ENCODE measurements at regions not wholly inside any gene's neighbourhood (a gene's known extent, or its start where the extent isn't known, plus 50 kb on each side); places are given as distances from the start of the nearest gene placed in this dataset.
"Not testable (repeated sequence)": the region's sequence is repeated elsewhere in the genome, so short reads cannot be mapped to it uniquely, and the experiment has no call there.

- no peak for DNase-seq (ENCODE audit: low spot score)
Measured at GRCh38 chr12:4191642-4192041, 81.9 kb upstream of the CCND2 start.

GRCh38 chr12:4191149-4191548 is 82.4 kb upstream of the CCND2 start:
- no peak for DNase-seq (ENCODE audit: low spot score)

DNA sequence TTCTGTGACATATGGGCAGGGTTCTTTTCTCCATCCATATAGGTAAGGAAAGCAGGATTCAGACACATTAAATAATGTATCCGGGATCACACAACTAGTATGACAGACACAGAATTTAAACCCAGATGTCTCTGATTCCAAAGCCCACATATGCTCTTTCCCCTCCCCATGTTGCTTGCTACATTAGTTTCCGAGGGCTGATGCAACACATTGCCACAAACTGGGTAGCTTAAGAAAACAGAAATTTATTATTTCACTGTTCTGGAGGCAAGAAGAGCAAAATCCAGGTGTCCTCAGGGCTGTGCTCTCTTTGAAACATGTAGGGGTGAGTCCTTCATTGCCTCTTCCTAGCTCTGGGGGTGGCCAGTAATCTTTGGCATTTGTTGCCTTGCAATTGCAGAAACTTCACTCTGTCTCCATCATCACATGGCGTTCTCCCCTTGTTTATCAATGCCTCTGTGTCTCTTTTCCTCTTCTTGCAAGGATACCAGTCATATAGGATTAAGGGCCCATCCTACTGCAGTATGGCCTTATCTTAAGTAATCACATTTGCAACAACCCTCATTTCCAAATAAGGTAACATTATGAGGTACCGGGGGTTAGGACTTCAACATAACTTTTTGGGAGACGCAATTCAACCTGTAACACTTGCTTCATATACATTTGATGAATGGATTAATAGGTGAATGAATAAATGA is 83.0 kb upstream of the CCND2 start:
- DNase-seq (ENCODE audit: low spot score): no peak

- DNase-seq (ENCODE audit: low spot score): no peak
Measured at GRCh38 chr12:4189721-4190120, 83.8 kb upstream of the CCND2 start.

DNA sequence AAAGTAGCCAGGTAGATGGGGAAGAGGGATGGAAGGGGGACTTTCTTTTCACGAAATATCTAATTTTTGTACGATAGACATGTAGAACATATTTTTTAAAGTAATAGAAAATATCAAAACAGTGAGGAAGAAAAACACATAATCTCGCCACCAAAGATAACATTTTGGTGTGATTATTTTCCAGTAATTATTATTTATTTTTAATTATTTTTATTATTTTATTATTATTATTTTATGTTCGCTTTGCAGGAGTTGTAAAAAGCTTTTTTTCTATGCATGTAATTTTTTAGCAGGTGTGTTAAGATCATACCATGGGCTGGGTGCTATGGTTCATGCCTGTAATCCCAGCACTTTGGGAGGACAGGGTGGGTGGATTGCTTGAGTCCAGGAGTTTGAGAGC is 85.6 kb upstream of the CCND2 start:
- no peak for DNase-seq (ENCODE audit: low spot score)

DNA sequence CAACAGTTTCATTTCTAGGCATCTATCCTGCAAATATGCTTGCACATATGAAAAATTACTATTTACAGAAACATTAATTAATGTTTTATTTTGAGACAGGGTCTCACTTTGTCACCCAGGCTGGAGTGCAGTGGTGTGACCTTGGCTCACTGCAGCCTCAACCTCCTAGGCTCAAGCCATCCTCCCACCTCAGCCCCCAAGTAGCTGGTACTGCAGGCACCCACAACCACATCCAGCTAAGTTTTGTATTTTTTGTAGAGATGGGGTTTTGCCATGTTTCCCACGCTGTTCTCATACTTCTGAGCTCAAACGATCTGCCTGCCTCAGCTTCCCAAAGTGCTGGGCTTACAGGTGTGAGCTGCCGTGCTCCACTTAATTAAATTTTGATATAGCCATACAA is 86.2 kb upstream of the CCND2 start:
- DNase-seq (ENCODE audit: low spot score): not testable (repeated sequence)

GRCh38 chr12:4178424-4179170 is 95.0 kb upstream of the CCND2 start:
- no peak for DNase-seq (ENCODE audit: low spot score)

GRCh38 chr12:4177262-4177661 is 96.3 kb upstream of the CCND2 start:
- no peak for DNase-seq (ENCODE audit: low spot score)

GRCh38 chr12:4176168-4176567 is 97.4 kb upstream of the CCND2 start:
- no peak for DNase-seq (ENCODE audit: low spot score)

DNA sequence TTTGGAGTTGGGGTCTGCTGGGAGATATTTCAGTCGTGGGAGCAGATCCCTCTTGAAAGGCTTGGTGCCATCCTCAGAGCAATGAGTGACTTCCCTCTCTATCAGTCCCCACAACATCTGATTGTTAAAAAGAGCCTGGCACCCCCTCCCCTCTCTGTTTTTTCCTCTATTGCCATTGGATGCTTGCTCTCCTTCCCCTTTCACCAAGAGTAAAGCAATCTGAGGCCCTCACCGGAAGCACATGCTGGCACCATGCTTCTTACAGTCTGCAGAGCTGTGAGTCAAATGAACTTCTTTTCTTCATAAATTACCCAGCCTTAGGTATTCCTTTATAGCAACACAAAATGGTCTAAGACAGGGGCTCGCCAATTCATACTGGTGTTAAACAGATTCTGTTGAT is 99.1 kb upstream of the CCND2 start:
- no peak for DNase-seq (ENCODE audit: low spot score)

DNA sequence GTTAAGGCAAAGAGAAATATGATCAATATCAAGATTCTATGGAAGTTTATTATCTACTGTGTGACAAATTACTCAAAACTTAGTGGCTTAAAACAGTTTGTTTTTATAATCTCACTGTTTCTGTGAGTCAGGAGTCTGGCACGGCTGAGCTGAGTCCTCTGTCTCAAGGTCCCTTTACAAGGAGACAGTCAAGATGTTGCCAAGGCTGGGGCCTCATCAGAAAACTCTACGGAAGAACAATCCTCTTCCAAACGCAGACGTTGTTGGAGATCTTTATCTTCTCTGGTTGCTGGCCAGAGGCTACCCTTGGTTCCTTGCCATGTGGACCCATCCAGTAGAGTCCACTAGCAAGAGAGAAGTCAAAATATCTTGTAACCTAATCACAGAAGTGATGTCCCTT is 100.6 kb upstream of the CCND2 start:
- no peak for DNase-seq (ENCODE audit: low spot score)

GRCh38 chr12:4171742-4172141 is 101.8 kb upstream of the CCND2 start:
- DNase-seq (ENCODE audit: low spot score): no peak

DNA sequence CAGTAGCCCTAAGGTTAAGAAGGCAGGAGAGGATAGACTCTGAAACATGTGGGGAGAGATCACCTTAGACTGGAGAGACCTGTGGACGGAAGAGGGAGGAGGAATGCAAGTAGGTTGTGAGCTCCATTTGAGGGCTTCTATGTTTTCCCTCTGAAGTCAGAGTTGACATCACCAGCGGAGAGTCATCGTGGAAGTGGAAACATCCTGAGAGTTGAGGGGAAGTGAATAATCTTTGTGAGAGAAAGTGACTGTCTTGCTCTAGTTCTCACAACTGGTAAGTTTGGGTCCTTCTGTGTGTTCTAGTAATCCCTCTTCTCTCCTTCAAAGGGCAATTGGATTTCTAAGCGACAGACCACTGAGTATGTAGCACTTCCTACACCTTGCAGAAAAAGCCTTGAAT is 103.6 kb upstream of the CCND2 start:
- DNase-seq (ENCODE audit: low spot score): no peak

DNA sequence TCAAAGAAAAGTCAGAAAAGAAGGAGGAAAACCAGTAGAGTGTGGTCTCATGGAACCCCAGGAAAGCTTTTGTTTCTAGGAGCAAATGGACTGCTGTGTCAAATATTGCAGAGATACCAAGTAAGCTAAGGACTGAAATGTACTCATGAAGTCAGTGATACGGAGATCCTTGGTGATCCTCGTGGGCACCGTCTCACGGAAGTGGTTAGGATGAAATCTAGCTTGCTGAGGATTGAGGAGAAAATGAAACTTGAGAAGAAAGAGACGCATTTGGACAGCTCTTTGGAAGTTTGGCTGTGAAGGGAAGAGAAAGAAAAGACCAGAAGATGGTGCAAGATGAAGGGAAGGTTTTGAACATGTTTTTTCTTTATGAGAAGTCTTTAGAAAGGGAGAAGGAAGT is 104.0 kb upstream of the CCND2 start:
- no peak for DNase-seq (ENCODE audit: low spot score)

DNA sequence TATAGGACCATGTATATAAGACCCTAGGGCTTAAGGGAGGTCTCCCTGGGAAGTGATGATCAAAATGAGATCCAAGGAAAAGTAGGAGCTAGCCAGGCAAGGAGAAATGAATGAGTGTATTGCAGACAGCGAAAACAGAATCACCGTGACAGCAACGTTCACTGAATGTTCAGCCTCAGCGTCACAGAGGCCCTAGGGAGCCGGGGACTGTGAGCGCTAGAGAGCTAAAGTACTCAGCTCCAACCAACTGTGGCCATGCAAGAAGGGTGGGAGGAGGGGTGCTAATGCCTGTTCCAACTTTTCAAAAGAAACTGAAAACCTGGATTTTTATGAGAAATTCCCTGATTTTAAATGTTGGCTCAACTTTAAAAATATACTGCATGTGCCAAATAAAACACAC is 105.5 kb upstream of the CCND2 start:
- DNase-seq (ENCODE audit: low spot score): no peak

DNA sequence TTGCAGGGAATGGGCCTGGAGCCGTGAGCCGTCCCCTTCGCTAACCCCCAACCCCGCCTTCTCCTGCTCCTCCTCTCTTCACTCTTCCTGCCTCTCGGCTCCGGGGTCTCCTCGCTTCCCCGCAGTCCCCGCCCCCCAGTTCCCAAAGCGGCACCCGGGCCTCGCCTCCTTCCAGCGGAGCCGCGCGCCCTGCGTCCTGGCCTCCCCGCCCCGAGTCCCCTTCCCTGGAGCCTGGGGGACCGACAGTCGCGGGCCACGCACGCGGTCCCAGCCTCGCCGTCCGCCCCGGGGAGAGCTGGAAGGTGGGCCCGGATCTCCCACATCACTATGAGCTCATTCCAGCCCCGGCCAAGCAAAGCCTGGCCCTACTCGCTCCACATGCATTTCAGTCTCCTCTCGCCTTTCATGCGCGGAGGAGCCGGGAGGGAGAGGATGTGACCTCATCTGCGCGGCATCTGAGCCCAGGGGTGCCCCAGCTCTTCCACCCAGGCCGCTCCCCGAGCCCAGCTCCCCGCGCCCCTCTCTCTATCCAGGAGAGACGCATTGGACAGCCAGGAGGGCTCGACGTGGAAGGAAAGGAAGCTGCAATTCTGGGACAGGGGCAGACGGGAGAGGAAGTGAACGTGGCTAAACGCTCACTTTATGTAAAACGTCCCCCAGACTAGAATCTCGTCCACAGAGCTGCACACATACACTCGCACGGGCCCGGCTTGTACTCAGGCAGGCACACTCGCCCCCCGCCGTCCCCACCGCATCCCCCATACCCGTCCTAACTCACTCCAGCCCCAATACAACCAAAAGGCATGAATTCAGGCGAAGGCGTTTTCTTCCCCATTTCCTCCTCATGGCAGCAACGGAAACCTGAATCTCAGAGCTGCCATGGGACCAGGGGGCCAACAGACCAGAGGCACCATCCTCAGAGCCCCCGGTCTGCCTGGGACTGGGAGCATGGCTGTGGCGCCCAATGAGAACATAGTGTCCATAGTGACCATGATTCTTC is 108.7 kb upstream of the CCND2 start:
- DNase-seq (ENCODE audit: low spot score): peak; percentile 72

- DNase-seq (ENCODE audit: low spot score): no peak
Measured at GRCh38 chr12:4164188-4164558, 109.4 kb upstream of the CCND2 start.

- no peak for DNase-seq (ENCODE audit: low spot score)
Measured at GRCh38 chr12:4161718-4162117, 111.8 kb upstream of the CCND2 start.

DNA sequence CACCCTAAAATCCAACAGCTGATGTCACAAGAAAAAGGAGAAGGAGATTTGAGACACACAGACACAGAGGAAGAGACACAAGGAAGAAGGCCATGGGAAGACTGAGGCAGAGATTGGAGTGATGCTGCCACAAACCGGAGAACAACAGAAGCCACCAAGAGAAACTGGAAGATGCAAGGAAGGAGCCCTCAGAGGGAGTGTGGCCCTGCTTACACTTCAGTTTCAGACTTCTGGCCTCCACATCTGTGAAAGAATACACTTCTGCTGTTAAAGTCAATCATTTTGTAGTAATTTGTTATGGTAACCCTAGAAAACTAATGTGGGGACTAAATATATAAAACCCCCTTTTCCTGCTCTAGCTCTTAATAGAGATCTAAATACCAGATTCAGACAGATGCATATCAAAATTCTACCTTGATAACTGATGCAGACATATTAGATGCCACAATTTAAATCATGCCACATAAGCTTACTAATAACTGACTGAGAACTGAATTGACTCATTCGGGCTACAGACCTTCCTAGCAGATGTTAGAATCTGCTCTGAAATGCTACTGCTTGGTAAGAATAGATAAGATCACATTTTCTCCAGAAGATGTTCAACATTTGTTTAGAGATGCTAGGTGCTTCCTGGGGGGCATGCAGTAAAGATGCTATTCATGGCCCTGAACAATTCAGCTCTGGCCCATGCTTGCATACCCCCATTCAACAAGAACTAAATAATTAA is 113.1 kb upstream of the CCND2 start:
- DNase-seq (ENCODE audit: low spot score): no peak

DNA sequence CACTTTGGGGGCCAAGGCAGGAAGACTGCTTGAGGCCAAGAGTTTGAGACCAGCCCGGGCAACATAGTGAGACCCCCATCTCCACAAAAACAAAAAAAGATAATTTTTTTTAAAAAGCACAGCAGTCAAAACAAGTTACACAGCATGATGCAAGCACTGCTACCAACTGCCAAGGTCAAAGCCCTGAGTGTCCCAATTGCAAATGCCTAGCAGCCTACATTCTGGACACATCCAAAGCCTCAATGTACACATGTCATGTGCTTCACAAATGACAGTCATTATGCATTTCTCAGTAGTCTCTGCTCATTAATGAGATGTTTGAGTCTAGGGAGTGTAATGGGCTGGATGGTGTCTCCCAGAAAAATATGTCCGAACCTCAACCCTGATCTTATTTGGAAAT is 113.7 kb upstream of the CCND2 start:
- DNase-seq (ENCODE audit: low spot score): no peak

DNA sequence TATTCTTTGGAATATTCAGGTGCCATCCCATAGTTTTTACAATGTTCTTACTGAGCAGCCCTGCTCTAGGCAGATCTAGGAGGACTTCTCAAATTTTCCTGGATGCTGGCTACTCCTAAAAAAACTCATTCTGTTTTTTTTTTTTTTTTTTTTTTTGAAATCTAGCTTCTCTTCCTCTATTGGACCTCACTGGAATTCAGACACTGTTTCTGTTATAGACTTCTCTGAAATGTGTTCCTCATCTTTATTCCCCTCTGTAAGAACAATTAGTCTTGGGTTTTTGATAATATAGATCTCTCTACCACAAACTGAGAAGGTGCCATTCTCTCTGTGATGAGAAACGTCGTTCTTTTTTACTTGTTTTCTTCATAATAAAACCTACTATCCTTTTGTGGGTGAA is 115.3 kb upstream of the CCND2 start:
- no peak for DNase-seq (ENCODE audit: low spot score)

GRCh38 chr12:4157122-4157521 is 116.4 kb upstream of the CCND2 start:
- no peak for DNase-seq (ENCODE audit: low spot score)

Measured in iPS-NIHi11 (cell line).